NCI-H748 (cell line): ENCODE measurements at regions not wholly inside any gene's neighbourhood (a gene's known extent, or its start where the extent isn't known, plus 50 kb on each side); places are given as distances from the start of the nearest gene placed in this dataset.

Source experiments
- DNase-seq: peaks from one replicate; lab custom pipeline; 2025; ENCODE audit not compliant: unreplicated experiment; lab: John Stamatoyannopoulos, UW

DNA sequence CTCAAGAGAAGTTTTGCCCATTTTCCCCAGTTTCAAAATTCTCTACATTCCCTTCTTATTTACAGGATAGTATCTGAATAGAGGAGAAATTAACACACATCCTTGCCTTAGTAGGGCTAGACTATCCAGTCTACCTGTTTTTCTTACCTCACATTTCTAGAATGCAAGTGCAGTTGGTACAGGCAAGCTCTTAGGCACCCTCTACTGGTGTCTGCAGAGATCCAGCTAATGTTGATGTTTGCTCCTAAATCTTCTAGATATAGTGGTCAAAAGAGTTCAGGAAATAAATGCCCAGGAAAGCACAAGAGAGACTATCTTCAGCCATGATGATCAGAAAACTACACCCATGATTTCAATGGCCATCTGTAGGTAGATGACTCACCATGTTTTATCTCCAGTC, 205.3 kb downstream of the HTR7 start:
- peak; percentile 11 for DNase-seq

DNA sequence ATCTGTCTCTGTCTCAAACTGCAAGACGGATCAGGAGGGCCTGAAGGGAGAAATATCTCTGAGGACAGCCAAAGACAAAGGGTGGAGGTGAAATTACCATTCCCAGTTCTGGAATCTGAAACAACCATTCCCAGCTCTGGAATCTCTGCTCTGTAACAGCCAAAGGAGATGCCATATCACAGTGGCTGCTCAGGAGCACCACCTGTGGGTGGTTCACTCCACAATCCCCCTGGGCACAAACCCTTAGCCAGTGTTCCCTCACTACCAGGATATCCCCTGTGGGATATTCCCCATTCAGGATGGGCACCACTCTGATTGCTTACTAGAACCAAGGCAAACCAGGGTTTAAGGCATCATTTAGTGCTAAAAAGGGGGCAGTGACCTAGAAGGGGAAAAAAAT, 199.0 kb downstream of the HTR7 start:
- no peak for DNase-seq

DNA sequence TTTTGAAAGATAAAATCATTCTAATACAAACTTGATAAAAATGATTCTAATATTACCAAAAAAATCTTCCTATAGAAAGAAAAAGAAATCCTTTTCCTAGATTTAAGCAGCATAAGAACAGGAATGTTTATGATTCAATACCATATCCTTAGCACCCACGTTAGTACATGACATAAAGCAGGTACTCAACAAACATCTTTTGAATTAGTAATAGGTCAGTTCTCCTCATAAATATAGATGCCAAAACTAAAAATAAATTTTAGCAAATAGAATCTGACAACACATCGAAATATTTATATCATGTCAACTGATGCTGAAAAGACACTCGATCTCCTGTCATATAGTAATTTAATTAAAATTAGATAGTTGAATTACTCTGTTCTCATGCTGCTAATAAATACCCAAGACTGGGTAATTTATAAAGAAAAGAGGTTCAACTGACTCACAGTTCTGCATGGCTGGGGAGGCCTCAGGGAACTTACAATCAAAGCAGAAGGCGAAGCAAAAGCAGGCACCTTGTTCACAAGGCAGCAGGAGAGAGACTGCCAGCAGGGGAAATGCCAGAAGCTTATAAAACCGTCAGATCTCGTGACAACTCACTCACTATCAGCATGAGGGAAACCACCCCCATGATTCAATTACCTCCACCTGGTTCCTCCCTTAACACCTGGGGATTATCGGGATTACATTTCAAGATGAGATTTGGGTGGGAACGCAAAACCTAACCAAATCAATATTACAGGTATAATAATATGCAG, 191.8 kb downstream of the HTR7 start:
- DNase-seq: no peak

DNA sequence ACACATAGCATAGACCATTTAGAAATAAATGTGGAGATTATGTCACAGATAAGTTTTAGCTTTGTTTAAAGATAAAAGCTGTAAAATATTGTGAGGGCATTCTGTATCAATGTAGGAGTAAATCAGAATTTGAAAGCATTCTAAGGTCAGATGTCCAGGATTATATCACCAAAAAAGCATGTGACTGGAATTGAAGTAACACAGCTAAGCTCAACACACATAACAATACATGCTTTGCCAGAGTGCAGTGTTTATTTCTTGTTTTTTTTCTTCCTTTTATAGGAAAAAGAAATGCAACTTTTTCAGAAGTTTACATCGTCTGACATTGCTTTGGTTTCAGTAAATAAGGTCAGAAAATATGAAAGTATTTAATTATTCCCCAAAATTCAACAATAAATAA, 183.4 kb downstream of the HTR7 start:
- DNase-seq: no peak

DNA sequence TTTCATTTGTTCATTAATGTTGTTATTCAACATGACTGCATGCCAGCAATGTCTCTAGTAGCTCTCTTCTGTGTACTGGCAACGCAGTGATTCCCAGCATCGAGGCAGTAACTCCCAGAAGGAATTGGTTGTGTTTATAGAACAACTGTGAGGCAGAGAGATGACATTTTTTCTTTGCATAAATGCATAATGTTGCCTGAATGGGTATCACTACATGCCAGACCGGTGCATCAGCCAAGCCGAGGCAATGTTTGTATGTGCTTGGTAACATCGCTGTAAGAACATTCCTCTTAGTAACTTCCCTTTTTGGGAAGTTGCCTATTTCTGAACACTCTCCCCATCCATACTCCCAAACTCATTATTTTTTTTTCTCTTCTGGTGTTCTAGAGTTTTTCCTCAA, 182.9 kb downstream of the HTR7 start:
- DNase-seq: no peak

DNA sequence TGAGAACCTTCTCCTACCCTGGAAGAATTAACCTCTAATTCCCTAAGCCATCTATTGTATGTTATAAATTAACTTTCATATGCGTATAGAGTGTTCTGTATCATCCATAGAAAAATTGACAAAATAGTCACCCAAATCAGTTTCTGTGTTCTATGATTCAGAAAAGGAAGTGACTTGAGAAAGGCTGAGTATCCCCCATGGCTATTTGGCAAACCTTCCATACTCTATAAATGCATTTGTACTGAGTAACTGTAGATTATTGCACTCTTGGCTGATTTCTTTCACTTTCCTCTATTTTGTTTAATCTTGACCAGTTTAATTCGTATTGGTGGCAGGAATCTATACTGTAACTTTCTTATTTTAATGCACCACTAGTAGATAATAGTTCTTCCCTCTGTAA, 182.2 kb downstream of the HTR7 start:
- no peak for DNase-seq
